AML-193 (cell line): ENCODE measurements at regions not wholly inside any gene's neighbourhood (a gene's known extent, or its start where the extent isn't known, plus 50 kb on each side); places are given as distances from the start of the nearest gene placed in this dataset.
"Not testable (repeated sequence)": the region's sequence is repeated elsewhere in the genome, so short reads cannot be mapped to it uniquely, and the experiment has no call there.

Experiments
- DNase-seq, 2 experiments: peaks; one replicate each; lab custom pipeline; 2025; lab: John Stamatoyannopoulos, UW

DNA sequence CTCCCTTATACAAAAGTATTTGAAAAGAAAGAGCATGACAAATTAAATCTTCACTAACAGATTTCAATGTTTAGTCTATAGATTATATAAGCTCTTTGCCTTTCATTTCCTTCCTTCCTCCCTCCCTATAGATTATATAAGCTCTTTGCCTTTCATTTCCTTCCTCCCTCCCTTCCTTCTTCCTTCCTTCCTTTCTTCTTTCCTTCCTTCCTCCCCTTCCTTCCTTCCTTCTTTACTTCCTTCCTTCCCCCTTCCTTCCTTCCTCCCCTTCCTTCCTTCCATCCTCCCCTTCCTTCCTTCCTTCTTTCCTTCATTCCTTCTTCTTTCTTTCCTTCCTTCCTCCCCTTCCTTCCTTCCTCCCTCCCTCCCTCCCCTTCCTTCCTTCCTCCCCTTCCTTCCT, 209.8 kb upstream of the CBLB start:
- DNase-seq, result no peak

DNA sequence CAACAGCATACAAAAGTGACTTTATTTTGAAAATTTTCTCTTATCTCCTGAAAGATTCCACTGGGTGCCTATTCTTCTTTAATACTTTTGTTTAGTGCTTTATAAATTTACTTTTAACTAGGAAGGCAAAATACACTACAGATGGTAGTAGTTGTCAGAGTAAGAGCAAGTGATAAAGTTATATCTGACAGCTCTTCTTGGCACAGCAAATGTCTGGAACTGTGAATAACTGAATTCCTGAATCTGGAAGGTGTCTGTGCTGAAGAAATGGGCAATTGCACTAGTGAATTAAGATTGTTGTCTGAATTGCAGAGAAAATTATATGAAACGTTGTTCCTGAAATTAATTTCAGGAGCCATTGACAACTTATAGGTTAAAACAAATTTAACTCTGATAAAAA, 213.8 kb upstream of the CBLB start:
- DNase-seq, result no peak

DNA sequence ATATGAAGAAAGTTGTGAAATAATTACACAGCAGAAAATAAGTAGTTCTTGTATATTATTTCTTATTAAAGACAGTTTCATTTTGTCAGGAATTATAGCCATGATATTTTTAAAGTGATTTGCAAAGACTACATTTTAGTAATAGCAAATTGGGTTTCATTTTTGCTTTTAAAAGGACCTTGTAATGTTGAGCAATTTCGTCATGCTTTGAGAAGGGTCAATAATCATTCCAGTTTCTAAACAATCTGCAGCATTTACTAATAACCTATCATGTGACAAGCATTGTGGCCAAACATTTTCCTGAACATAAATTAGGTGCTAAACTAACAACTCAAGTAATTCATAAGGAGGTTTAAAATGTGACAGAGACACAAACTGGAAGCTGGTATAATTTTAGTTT, 214.4 kb upstream of the CBLB start:
- no peak for DNase-seq

DNA sequence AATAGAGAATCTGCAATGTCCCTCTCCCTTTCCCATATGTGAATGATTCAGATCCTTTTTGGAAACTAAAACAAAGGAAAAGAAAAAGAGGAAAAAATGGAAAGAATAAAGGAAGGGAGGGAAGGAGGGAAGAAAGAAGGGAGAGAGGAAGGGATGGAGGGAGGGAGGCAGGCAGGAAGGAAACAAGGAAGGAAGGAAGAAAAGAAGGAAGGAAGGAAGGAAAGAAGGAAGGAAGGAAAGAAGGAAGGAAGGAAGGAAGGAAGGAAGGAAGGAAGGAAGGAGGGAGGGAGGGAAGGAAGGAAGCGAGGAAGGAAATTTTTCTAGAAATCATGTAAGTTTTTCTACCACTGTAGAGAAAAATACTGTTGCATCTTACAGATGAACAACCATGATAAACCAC, 215.0 kb upstream of the CBLB start:
- DNase-seq, result no peak

DNA sequence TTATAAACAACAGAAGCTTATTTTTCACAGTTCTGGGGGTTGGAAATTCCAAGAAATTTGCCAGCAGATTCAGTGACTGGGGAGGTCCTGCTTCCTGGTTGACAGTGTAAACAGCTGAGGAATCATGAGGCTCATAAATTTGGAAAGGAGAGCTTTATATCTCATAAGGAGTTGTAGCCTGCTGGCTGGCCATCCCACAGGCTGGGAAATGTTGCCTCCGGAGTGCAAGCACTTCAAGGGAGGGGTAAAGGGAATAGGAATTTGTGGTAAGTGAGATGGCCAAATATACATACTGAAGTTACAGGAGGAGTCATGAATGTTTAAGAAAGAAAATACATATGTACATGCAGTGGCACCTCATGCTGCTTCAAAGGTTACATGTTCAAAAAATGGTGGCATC, 217.2 kb upstream of the CBLB start:
- DNase-seq, result no peak

DNA sequence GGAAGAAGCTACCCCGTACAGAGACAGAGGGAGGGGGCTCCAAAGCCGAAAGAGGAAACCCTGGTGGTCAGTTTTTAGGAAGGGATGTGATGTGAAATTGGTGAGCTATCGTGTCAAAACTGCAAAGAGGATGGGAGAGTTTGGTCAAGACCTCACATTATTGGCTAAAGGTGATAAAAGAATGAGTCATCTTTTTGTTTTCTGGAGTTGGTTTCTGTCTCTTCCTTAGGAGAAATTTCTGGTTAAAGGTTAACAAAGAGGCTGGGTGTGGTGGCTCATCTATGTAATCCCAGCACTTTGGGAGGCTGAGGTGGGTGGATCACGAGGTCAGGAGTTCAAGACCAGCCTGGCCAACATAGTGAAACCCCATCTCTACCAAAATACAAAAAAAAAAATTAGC, 217.8 kb upstream of the CBLB start:
- DNase-seq, result no peak

DNA sequence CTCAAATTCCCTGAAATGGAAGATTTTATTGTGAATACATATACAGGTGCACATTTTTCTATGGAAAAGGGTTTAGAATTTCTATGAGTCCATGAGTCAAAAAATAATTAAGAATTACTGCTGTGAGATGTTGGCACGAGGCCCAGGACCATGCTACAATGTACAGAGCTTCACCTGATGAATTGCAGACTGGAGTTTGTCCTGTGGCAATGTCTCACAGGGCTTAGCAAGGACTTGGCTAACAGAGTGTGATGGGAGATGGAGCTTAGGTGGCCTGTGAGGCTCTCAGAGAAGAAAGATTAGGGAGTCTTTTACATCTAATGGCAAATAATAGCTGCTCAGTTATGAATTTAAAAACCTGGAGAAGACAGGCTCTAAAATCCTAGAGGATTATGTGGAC, 219.5 kb upstream of the CBLB start:
- DNase-seq, result no peak

DNA sequence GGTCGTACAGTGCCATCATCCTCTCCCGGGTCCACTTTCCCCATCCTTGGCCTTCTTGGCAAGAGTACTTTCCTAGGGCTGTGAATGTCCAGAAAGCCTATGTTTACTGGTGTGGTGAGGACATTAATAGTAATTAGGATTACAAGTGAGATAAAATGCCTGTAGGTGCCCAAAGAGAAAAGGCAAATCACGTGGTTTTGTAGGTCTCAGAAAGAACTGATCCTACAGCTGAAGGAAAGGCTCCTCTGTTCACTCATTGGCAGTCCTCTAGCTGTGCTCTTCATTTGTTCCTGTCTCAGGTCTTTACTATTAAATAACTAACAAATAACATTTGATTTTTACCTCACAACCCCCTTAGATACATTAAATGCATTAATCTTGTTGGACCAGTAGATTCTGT, 220.1 kb upstream of the CBLB start:
- no peak for DNase-seq

DNA sequence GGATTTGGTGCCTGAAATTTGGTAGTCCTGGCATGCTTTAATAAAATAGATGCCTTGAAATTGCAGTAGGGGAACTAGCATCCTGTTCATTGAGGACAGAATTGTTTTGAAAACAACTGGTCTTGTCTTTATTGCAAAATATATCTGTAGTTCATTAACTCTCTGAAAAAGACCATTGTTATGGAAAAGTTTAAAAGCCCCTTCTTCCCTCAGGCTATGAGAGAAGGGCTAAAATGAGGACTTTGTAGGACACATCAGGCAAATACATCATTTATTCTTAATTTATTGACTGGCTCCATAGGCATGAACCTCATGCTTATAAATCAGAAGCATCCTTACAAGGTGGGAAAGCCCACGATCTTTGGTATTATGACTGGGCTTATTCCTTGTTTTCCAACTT, 221.0 kb upstream of the CBLB start:
- DNase-seq, result no peak

DNA sequence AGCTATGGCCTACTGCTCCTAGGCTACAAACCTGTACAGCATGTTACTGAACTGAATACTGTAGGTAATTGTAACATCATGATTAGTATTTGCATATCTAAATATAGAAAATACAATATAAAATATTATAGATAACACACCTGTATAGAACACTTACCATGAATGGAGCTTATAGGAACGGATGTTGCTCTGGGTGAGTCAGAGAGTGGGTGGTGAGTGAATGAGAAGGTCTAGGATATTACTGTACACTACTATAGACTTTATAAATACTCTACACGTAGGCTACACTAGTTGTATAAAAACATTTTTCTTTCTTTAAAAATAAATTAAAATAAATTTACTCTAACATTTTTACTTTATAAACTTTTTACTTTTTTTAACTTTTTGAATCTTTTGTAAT, 224.0 kb upstream of the CBLB start:
- no peak for DNase-seq

DNA sequence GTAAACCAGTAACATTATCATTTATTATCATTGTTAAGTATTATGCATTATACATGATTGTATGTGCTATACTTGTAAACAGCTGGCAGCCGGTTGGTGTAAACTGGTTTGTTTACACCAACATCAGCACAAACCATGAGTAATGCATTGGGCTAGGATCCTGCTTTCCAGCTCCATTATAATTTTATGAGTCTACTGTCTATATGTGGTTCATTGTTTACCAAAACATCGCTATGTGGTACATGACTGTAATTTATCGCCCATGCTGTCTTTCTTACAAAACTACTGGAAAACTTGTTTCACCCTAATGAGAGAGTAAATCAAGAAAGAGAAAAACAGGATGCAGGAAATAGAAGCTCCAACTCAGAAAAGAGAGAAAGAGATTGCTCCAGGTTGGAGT, 224.8 kb upstream of the CBLB start:
- no peak for DNase-seq

DNA sequence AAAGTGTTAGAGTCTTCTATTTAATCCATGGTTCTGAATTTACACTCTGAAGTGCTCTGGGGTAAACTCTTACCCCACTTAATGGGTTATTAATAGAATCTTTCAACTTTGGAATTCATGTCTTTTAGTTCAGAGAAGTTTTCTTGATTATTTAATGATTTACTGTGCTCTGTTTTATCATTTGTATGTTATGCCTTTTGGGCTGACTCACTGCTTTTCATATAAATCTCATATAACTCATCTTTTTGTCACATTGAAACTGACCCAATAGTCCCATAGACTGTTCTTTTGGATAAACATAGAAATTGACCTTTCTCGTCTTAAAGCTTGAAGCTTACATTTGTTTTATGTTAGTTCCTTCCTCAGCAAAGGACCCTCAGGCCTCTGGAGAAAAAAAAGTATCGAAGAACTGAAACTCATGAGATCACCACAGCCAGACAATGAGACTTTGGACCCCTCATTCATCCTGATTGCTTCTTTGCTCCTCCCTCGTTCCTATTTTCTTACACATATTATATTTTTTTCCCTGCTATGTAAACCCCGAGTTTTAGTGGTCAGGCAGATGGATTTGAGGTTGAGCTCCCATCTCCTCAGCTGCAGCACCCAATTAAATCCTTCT, 229.1 kb upstream of the CBLB start:
- no peak for DNase-seq

DNA sequence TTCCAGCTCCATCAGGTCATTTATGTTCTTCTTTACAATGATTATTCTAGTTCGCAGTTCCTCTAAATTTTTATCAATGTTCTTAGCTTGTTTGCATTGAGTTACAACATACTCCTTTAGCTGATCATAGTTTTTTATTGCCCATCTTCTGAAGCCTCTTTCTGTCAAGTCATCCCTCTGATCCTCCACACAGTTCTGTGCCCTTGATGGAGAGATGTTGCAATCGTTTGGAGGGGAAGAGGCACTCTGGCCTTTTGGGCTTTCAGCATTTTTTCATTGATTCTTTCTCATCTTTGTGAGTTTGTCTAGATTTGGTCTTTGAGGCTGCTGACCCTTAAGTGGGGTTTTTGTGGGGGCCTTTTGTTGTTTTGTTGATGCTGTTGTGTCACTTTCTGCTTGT, 234.6 kb upstream of the CBLB start:
- DNase-seq, result peak; percentile 72 to 74

DNA sequence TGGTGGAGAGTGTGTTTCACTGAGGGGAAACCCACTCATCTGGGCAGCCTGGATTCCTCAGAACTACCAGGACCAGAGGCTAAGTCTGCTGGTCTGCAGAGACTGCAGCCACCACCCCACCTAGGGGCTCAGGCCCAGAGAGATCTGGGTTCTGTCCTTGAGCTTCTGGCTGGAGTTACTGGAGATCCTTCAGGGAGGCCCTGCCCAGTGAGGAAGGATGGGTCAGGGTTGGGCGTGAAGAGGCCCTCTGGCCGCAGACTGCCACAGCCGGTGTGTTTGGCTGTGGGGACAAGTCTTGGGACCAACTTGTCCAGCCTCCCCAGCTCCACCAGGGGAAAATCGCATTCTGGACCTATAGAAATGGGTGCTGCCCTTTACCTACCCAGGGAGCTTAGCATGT, 235.3 kb upstream of the CBLB start:
- DNase-seq, result no peak

DNA sequence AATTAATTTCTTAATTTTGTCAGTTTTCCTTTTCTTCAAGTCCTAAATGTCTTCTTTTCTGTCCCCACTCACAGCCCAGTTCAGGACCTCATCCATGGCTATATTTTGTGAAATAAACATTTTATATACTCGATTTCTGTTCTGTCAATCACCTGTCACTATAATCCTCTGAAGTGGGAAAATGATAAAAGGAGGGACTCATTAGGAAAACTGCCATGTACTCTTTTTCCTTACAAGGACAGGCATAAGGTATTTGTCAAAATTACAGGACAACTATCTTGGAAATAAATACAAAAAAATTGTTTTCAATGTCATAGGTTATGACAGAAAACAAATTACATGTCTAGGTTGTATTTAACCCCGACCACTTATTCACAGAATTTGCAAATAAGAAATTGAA, 240.1 kb upstream of the CBLB start:
- no peak for DNase-seq

DNA sequence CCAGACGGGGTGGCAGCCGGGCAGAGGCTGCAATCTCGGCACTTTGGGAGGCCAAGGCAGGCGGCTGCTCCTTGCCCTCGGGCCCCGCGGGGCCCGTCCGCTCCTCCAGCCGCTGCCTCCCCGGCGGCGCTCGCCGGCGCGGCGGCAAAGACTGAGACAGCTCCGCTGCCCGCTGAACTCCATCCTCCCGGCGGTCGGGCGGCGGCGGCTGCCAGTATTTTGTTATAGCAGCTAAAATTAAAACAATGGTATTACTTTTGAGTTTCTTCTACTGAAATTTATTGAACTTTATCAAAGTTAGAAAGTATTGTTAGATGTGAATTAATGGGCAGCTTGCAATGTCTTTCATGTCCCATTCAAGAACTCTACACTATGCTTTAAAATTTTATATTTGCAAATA, 243.7 kb upstream of the CBLB start:
- DNase-seq, result not testable (repeated sequence)

DNA sequence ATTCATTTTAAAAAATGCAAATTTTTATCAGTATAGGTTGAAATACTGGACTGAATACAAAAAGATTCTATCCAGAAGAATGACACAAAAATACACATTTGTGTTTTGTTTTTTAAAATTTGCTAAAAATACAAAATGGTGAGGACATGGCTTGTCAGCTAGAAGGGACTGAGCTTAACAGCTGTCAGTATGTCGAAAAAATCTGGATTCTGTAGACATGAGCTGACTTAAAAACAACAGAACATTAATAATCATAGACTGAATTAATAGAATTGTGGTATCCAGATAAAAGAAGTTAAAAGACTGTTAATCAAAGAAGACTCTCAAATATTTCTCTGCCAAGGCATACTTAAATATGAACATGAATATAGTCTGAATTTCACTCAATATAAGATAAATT, 244.9 kb upstream of the CBLB start:
- DNase-seq, result no peak

DNA sequence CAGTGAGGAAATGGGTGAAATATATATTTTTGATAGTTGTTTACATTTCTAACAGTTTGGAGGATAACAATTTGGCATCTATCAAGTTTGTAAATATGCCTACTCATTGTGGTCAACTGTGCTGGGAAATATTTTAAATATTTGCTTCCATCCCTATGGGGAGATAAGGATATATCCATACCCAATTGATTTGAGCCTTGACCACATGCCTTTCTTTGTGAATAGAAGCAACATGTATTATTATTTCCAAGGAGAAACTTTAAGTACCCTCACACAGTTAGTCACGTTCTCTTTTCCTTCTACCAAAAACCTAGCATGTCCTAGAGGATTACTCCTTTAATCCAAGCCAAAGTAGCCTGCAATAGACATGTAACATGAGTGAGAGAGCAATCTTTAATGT, 245.4 kb upstream of the CBLB start:
- DNase-seq, result no peak

DNA sequence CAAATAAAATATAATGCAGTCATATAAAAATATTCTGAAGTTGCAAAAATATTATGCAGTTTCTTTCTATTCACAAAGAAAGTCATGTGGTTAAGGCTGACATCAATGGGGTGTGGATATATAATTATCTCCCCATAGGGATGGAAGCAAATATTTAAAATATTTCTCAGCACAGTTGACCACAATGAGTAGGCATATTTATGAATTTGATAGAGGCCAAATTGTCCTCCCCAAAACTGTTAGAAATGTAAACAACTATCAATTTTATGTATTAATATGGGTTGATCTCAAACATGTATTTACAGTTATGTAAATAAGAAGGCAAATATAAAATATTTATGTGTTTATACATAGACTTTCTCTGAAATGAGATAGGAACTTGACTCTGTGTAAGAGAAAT, 246.0 kb upstream of the CBLB start:
- DNase-seq, result no peak

DNA sequence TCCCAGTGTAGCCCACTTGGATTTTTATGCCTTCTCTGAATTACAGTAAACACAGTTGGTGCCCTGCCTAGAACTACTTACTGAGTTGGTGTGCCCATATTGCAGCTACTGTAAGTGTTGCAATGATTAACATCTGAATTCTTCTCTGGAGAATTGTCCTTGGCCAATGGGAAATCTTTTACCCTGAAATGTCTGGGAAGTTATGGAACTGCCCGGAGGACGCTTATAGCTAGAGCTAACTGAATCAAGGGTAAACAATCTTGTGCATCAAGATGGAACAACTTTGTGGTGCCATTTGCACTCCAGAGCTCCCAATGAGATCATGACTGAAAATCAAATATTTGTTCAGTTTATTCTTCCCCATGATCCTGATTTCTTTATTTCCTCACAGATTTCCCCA, 246.7 kb upstream of the CBLB start:
- DNase-seq, result no peak

DNA sequence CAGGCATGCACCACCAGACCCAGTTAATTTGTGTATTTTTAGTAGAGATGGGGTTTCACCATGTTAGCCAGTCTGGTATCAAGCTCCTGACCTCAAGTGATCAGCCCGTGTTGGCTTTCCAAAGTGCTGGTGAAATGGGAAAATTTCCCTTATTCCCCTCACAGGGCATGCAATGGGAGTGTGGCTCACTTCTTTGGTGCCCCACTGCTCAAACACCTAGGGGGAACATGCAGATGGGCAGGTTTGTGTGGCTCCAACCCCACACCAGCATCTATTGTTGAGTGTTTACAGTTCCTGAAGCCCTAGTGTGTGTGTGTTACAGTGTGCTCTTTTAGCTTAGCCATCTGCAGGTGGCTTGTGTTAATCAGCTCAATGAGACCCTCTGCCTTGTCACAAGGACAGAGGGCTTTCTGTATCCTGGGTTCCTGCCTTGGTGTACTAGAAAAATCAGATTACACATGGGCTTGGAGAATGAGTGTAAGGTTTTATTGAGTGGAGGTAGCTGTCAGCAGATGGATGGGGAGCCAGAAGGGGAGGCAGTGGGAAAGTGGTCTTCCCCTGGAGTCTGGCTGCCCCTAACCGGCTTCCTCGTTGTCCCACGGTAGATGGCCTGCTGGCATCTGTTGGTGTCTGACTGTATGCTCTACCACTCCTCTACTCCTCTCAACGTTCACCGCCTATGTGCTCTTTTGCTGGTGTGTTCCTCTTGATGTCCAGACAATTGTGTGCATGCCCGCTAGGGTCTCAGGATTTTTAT, 248.1 kb upstream of the CBLB start:
- no peak for DNase-seq

DNA sequence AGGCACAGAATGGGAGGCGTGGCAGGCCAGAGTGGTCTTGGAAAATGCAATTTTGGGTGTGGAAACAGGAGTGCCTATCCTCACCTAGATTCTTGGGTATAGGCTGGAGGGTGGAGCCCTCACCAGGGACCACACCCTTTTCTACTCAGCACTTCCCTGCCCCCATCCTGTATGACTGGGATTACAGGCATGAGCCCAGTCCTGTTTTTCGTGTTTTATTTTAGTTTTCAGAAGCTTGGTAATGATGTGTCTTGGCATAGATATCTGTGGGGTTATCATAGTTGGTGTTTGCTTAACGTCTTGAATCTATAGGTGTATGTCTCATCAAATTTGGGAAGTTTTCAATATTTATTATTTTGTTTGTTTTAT, 248.7 kb upstream of the CBLB start:
- no peak for DNase-seq

DNA sequence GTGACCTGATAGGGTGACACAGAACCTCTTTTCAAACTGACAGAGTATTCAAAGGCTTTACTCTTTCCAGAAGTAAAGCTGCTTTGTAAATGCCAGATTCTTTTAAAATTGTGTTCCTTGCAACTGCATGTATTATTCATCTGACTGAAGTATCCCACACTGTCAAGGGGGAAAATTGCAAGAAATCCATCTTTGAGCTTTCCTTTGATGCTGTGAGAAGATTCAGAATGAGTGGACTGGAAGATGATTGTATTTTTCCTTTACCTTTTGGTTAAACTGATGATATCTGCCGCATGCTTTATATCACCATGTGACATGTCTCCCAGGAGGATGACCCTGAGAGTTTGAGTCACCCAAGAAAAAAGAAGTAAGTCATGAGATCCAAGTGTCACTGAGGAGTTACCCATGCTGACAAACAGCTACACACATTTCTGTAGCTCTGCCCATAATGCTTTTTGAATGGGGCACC, 250.8 kb upstream of the CBLB start:
- DNase-seq, result no peak

DNA sequence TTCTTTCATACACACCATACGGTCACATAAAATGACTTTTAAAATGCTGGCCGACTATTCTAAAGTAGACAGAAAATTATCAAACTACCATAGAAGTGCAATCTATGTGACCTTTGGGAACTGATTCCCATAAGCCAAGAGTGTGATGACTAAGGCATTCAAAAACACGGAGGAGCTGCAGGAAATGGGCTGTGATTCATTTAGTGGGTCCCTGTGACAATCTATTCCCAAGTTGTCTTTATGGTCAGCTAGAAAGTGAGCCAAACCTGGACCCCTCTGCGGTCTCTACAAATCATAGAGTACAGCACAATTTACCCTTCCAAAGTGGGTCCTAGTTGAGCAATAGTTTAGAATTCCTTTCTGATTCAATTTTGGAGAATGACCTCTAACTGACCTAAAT, 251.5 kb upstream of the CBLB start:
- DNase-seq, result no peak
